ENCODE measurements at regions not wholly inside any gene's neighbourhood (a gene's known extent, or its start where the extent isn't known, plus 50 kb on each side); places are given as distances from the start of the nearest gene placed in this dataset.

DNA sequence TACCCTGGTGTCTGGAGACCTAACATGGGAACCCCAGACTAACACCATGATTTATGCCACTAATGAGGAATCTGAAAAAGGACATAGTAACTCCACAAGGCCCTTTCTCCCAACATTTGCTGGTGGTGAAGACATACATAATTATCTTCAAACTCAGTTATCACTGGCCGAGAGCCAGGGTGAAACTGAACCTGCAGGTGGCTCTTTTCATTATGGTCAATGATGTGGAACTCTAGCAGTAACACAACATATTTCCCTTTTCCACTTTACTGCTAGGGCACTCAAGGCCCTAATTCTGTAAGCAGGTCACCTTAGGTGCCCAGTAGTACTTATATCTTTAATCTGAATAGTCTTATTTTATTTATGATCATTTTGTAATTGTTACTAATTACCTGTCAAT lies 326.4 kb upstream of the SATB1 start:
- H3K23ac ChIP-seq (ENCODE audit: low read depth, low read length), result no peak overlapping the region
- H3K18ac ChIP-seq (ENCODE audit: low read depth, low read length), result no peak overlapping the region
- H2AFZ ChIP-seq (replicated peaks; ENCODE audit: low read length, poor library complexity), result no peak overlapping the region
- H2BK20ac ChIP-seq (ENCODE audit: low read depth, low read length), result no peak overlapping the region
- no TSS peak for BruUV-seq (replicated peaks)
- H3K4me1 ChIP-seq (ENCODE audit: control insufficient read depth, insufficient read depth, low read length), result no peaks in the 10 kb centered on the region
- no peak overlapping the region for H4K5ac ChIP-seq (ENCODE audit: low read depth, low read length)
- no peaks in the 10 kb centered on the region for H3K27me3 ChIP-seq (ENCODE audit: control insufficient read depth, insufficient read depth, low read length)
- no peak overlapping the region for H3K4me3 ChIP-seq (ENCODE audit: insufficient read depth, low read depth, low read length)
- H3K14ac ChIP-seq (replicated peaks; ENCODE audit: low read depth, low read length), result no peak overlapping the region
- no peak overlapping the region for H4K91ac ChIP-seq (ENCODE audit: insufficient read depth, low read depth, low read length)
- H3K56ac ChIP-seq (ENCODE audit: extremely low read depth, insufficient read depth, low read length), result no peak overlapping the region
- H4K20me1 ChIP-seq (ENCODE audit: insufficient read depth, low read length), result no peaks in the 10 kb centered on the region
- no peak overlapping the region for H3K4me2 ChIP-seq (ENCODE audit: low read depth, low read length)
- H3K4ac ChIP-seq (ENCODE audit: low read depth, low read length), result no peak overlapping the region
- H2BK15ac ChIP-seq (ENCODE audit: low read depth, low read length), result no peak overlapping the region
- ChIA-PET POLR2A (ENCODE audit: unreplicated experiment) (no interaction called here), CTCF (no interaction called here)
- H3K27ac ChIP-seq (ENCODE audit: insufficient read depth, low read length), result no peak overlapping the region
- peaks cover 3% of the 10 kb centered on the region; the same call in 1 of the 2 replicates for H3K9me3 ChIP-seq (ENCODE audit: control insufficient read depth, insufficient read depth, low read length)
- no peak overlapping the region for H2AK9ac ChIP-seq (replicated peaks; ENCODE audit: low read depth, low read length, poor library complexity)
- no peak overlapping the region for H4K8ac ChIP-seq (ENCODE audit: low read depth in 2 of 2, low read length in 2 of 2)
- no peak for DNase-seq
- in situ Hi-C loops (cut with MboI; ENCODE audit: low sequenced_read_pairs) (no loop called here), intact Hi-C loops (cut with micrococcal nuclease) (no loop called here), dilution Hi-C loops (cut with HindIII; ENCODE audit: low sequenced_read_pairs, unreplicated experiment) (no loop called here)
- no peaks in the 10 kb centered on the region for H3K9me1 ChIP-seq (ENCODE audit: insufficient read depth, low read length)
- no peaks in the 10 kb centered on the region for H3K36me3 ChIP-seq (ENCODE audit: control insufficient read depth, insufficient read depth, low read length)
- no peak overlapping the region for H3K9ac ChIP-seq (ENCODE audit: low read depth, low read length)
- H2BK5ac ChIP-seq (ENCODE audit: low read depth, low read length, poor library complexity, severe bottlenecking), result no peak overlapping the region
- no peaks in the 10 kb centered on the region for H3K79me1 ChIP-seq (ENCODE audit: low read depth in 1 of 2, low read length in 2 of 2)
- TF ChIP-seq RAD21 (IDR thresholded peaks at IDR 0.05; ENCODE audit: low read length) (no peak), RFX5 (IDR thresholded peaks at IDR 0.05; ENCODE audit: low read depth, low read length) (no peak), MAFK (IDR thresholded peaks at IDR 0.05; ENCODE audit: low read depth, low read length) (no peak), RCOR1 (IDR thresholded peaks at IDR 0.05; ENCODE audit: insufficient replicate concordance, low read length) (no peak)
- H2BK120ac ChIP-seq (ENCODE audit: low read depth, low read length), result no peak overlapping the region
- no CpG with 5 or more reads among the region's 1 CpG for WGBS, 2 experiments (ENCODE audit: extremely low coverage in 2 of 2, insufficient read length in 1 of 2)
- no peak overlapping the region for H2AK5ac ChIP-seq (ENCODE audit: low read depth, low read length)
- ATAC-seq (ENCODE audit: low read depth), result no peak
